GM19351 (cell line): ENCODE measurements at regions not wholly inside any gene's neighbourhood (a gene's known extent, or its start where the extent isn't known, plus 50 kb on each side); places are given as distances from the start of the nearest gene placed in this dataset.
"Not testable (repeated sequence)": the region's sequence is repeated elsewhere in the genome, so short reads cannot be mapped to it uniquely, and the experiment has no call there.

Source experiments
- ATAC-seq: cut with Tn5 transposase; IDR thresholded peaks from one replicate; pipeline ENCODE4 v1.9.1; 2021; ENCODE audit warnings: mild to moderate bottlenecking, moderate library complexity; ENCODE audit not compliant: unreplicated experiment

- ATAC-seq: no peak
These were observed 1731.0 kb downstream of the SLITRK5 start for GRCh38 chr13:89402211-89402610.

DNA sequence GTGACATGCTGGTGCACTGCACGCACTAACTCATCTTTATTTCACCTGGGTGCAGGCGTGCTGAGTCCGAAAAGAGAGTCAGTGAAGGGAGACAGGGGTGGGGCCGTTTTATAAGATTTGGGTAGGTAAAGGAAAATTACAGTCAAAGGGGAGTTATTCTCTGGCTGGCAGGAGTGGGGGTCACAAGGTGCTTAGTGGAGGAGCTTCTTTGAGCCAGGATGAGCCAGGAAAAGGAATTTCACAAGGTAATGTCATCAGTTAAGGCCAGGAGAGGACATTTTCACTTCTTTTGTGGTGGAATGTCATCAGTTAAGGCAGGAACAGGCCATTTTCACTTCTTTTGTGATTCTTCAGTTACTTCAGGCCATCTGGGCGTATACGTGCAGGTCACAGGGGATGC, 1734.9 kb downstream of the SLITRK5 start:
- not testable (repeated sequence) for ATAC-seq

- no peak for ATAC-seq
These were observed 1736.2 kb downstream of the SLITRK5 start for GRCh38 chr13:89407357-89407756.

DNA sequence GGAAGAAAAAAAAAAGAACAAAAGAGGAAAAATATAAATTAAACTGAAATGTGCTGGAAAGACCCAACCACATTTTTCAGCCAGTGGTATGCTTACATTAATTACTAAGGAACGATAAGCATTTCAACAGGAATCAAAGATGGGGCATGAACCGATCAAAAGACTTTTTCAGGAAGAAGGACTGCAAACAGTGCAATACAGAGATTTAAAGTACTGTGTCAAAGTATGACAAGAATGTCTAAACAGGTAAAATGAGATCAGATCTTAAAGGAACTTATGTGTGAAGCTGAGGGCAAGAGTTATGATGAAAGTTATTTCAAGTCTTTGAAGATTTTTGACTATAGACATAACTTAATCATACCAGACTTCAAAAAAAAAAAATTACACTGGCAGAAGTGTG, 1761.8 kb downstream of the SLITRK5 start:
- no peak for ATAC-seq

- not testable (repeated sequence) for ATAC-seq
These were observed 1763.5 kb downstream of the SLITRK5 start for GRCh38 chr13:89434624-89435023.

- ATAC-seq: no peak
These were observed 1783.5 kb downstream of the SLITRK5 start for GRCh38 chr13:89454681-89455080.

DNA sequence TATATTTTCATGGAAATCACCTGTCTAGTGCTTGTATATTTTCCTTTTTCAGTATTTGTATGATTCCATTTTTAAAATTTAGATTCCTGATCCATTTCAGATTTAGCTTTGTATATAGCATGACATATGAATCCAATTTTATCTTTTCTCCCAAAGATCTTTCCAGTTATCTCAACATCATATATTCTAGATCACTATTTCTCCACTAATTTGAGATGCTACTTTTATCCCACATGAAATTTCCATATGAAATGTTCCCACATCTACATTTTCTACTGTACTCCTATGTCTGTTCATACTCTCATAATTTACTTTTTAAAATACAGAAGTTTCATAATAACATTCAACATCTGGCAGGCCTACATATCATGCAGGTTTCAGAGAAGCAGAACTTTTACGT, 1784.1 kb downstream of the SLITRK5 start:
- ATAC-seq: no peak

DNA sequence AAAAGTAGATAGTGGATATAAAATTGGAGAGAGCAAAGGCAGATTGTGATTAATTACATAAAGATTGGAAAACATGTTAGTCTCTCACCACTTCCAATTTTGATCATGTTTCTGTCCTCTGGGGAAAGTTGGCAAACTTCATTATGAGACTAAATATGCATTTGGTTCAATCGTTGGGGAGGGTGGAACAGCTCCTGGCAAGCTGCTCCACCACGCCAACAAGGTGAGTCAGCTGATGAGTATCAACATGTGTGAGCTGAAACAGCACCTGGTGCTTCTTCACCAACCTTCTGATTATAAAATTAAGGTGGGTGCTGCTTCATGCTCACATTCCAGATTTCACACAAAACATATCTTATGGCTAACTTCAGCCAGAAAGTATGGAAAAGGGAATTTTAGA, 1784.6 kb downstream of the SLITRK5 start:
- no peak for ATAC-seq

DNA sequence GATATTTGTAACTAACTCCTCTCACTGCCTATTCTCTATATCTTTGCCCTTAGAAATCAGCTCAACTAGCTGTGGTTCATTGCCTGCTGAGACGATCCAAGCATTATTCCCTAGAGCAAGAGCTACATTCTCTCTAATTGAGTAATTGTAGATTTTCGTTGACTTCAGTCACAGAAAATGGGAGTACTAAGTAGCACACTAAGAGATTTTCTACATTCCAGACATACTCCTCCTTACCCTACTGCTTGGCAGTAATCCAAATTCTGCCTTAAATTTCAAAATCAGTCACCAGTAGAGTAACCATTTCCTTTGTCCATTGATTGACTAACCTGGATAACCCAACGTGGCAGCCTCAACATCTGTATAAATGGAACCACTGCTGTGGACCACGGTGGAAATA, 1786.8 kb downstream of the SLITRK5 start:
- ATAC-seq: no peak

DNA sequence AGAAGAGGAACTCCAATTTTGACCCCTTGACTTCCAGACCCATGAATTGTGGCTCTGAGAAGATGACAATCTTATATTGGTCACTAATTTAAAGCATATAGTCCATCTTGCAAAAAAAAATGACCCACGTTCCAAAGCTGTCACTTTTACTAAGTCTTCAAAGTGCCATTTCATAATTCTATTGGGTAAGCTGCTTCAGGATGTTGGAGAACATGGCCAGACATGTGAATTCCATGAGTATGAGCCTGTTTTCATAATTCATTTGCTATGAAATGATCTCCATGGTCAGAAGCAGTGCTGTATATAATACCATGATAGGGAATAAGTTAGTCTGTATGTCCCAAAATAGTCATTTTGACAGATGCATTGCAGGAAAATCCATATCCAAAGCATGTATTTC, 1787.3 kb downstream of the SLITRK5 start:
- no peak for ATAC-seq

DNA sequence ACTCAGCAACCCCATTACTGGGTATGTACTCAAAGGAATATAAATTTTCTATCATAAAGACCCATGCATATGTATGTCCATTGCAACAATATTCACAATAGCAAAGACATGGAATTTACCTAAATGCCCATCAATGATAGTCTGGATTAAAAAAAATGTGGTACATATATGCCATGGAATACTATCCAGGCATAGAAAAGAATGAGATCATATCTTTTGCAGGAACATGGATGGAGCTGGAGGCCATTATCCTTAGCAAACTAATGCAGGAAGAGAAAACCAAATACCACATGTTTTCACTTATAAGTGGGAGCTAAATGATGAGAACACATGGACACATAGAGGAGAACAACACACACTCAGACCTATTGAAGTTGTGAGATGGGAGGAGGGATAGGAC, 1789.7 kb downstream of the SLITRK5 start:
- ATAC-seq: not testable (repeated sequence)

DNA sequence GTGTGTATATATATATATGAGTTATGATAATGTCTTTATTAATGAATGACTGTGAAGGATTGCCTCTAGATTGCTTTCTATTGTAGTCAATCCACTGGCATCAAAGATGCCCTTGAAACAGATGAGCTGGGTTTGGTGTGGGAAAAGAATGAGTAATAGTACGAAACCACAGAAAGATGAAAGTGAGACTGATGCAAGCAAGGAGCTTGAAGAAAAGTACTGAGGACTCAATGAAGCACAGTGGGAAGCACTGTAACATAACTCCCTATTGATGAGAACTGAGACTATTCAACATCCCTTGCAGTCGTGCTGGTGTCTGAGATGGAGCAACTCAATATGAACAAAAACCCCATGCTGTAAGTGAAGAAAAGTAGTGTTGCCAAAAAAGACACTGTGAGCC, 1794.2 kb downstream of the SLITRK5 start:
- no peak for ATAC-seq

- ATAC-seq: no peak
These were observed 1796.9 kb downstream of the SLITRK5 start for GRCh38 chr13:89468081-89468480.

DNA sequence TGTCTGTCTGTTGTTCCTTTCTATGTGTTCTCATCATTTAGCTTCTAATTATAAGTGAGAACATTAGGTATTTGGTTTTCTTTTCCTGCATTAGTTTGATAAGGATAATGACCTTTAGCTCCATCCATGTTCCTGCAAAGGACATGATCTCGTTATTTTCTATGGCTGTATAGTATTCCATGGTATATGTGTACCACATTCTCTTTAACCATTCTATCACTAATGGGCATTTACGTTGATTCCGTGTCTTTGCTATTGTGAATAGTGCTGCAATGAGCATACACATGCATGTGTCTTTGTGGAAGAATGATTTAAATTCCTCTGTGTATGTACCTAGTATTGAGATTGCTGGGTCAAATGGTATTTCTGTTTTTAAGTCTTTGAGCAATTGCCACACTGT, 1799.7 kb downstream of the SLITRK5 start:
- ATAC-seq: no peak

GRCh38 chr13:89474432-89474831, 1803.3 kb downstream of the SLITRK5 start:
- no peak for ATAC-seq

DNA sequence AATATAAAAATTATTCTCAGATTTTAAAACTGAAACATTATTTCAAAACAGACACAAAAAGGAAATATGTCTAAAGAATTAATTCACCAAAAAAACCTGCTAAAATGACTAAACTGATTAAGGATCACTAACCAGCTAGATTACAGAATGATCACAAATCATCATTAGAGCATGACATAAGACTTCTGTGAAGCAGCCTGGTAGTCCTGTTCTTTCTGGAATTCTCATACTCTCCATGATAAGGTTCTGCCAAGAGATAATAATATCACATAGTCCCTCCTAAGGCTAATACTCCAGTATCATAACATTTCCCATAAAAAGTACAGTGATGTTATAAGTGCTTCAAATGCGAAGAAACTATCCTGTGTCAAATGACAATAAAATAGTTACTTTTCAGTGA, 1814.9 kb downstream of the SLITRK5 start:
- ATAC-seq: no peak

GRCh38 chr13:89486709-89487108, 1815.5 kb downstream of the SLITRK5 start:
- ATAC-seq: no peak

DNA sequence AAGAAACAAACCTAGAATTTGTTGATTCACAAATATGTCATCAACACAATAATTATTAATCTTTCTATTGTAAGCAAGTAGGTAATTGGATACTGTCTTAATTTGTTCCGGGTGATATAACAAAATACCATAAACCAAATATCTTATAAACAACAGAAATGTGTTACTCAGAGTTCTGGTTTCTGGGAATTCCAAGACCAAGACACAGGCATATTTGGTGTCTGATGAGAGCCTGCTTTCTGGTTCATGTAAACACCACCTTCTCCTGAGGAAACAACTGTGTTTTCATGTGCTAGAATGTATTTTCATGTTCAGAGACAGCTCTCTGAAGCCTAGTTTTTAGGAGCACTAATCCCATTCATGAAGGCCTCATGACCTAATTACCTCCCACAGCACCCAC, 1819.5 kb downstream of the SLITRK5 start:
- no peak for ATAC-seq

DNA sequence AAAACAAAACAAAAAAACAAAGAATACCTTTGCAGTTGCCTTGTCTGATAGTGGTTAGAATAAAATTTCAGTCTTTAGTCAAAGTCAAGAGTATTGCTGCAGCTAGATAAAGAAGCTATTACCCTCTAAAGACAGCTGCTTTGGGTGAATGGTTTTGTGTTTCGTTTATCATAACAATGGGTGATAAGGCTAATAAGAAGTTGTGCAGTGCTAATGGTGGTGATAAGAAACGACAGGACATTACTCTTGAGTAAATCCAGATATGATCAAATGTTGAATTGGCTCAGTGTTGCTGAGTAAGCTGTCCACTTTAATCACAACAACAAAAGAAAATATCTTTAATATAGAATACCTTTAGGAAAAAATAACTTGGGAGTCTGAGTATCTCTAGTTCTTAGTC, 1825.3 kb downstream of the SLITRK5 start:
- no peak for ATAC-seq

DNA sequence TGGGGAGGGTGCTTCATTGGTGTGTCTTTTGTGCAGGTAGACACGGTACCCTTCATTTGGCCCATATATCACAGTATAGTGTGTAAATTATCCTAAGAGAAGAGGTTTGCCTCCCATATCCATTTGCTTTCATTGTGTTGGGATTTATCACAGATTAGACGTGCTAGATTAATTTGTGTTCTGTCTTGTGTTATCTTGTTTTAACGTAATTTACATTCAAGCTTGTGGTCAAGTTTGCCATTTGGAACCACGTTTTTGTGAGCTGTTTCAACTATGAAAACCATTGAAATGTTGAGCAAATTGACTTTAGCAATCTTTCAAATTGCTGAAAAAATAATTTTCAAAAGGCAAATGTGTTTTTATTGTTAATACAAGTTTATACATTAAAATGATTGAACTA, 1826.5 kb downstream of the SLITRK5 start:
- ATAC-seq: no peak

DNA sequence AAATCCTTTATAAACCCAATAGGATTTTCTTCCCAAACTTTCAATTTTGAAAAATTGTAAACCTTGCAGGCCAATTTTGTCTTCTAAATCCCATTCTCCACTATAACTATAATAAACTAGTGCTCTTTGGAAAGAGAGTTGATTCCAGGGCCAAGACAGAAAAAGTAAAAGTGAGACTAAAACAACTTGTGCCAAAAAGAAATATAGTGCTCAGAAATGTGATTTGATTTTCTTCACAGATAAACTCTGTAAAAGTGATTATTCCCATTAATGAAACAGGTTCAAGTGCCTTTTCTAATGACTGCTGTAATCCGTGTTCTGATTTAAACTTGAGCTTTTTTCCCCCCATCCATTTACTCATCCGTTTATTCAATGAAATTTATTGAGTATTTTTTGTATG, 1831.1 kb downstream of the SLITRK5 start:
- no peak for ATAC-seq

- ATAC-seq: no peak
These were observed 1832.8 kb upstream of the MIR17HG start for GRCh38 chr13:89514534-89515312.

- ATAC-seq: no peak
These were observed 1831.5 kb upstream of the MIR17HG start for GRCh38 chr13:89515948-89516347.
